Epithelial cell of esophagus (primary cell): ENCODE measurements at regions not wholly inside any gene's neighbourhood (a gene's known extent, or its start where the extent isn't known, plus 50 kb on each side); places are given as distances from the start of the nearest gene placed in this dataset.
"Not testable (repeated sequence)": the region's sequence is repeated elsewhere in the genome, so short reads cannot be mapped to it uniquely, and the experiment has no call there.

Experiments
- DNase-seq: peaks from one replicate; pipeline ENCODE4 v3.0.0; 2010; ENCODE audit warnings: low read depth
- H3K4me3 ChIP-seq: 2 replicates; pipeline ENCODE4 v1.5.1; 2011; ENCODE audit warnings: mild to moderate bottlenecking, low read length, control low read depth
- CTCF ChIP-seq: IDR thresholded peaks from 2 replicates; pipeline ENCODE4 v1.5.1; 2011; ENCODE audit warnings: low read depth, mild to moderate bottlenecking, low read length, control low read depth, inconsistent platforms; ENCODE audit not compliant: insufficient read depth; ENCODE audit errors: missing control alignments

- no peak for TF ChIP-seq CTCF
- no peak for DNase-seq
These were observed 338.1 kb downstream of the PREX1 start for GRCh38 chr20:48489656-48490055.

GRCh38 chr20:48489046-48489463, 338.7 kb downstream of the PREX1 start:
- TF ChIP-seq CTCF, result no peak
- no peak for DNase-seq
- no peak overlapping the region for H3K4me3 ChIP-seq

More at GRCh38 chr20:48489656-48490055, 338.1 kb downstream of the PREX1 start:
- no peak overlapping the region for H3K4me3 ChIP-seq

GRCh38 chr20:48488334-48489034, 339.3 kb downstream of the PREX1 start:
- not testable (repeated sequence) for DNase-seq, H3K4me3 ChIP-seq

GRCh38 chr20:48486065-48486464, 341.7 kb downstream of the PREX1 start:
- DNase-seq, result no peak
- H3K4me3 ChIP-seq, result no peak overlapping the region
- TF ChIP-seq CTCF, result no peak

- DNase-seq, H3K4me3 ChIP-seq: not testable (repeated sequence)
These were observed 342.6 kb downstream of the PREX1 start for GRCh38 chr20:48485153-48485552.

- TF ChIP-seq CTCF, result no peak
- no peak for DNase-seq
- H3K4me3 ChIP-seq, result no peak overlapping the region
These were observed 344.3 kb downstream of the PREX1 start for GRCh38 chr20:48483334-48484066.

- no peak overlapping the region for H3K4me3 ChIP-seq
- no peak for DNase-seq
- no peak for TF ChIP-seq CTCF
These were observed 345.0 kb downstream of the PREX1 start for GRCh38 chr20:48482790-48483189.
